NOMO-1 treated with dmso at 0.1 percent for 144 hours (cell line): ENCODE measurements at regions not wholly inside any gene's neighbourhood (a gene's known extent, or its start where the extent isn't known, plus 50 kb on each side); places are given as distances from the start of the nearest gene placed in this dataset.

Source experiments
- DNase-seq: peaks from one replicate; lab custom pipeline; 2025; ENCODE audit not compliant: unreplicated experiment; lab: John Stamatoyannopoulos, UW

DNA sequence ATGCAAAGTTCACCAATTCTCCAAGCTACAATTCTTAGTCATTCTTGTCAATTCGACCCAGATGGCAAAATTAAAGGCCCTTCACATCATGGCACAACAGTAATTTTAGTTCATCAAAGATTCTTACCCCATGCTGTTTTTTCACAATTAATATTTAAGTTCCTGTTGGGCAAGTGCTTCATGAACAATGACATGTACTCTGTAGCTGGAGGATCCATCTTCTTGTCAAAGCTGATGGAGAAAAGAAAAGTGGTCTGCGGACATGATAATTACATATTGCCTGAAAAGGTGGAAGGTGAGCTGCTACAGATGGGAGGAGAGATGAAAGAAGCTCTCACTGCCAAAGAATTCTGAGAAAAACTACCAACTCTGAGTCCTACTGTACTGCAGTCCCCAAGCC lies 1370.3 kb upstream of the SLC10A2 start:
- no peak for DNase-seq

DNA sequence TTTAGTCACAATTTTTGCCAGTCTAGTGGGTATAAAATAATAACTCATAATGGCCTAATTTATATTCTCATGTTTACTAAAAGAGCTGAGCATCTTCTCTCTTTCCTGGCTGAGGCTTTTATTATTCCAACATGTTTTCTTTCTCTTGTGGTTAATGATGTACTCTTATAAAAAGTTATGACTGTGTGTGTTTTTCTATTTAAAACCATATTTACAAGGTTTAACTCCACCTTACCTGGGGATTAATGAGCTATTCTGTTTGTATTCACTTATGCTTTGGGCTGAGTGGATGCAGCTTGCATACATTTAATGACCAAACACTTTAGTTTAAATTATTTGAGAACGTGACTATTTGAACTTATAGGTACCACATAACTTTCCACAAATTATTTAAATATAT lies 1365.7 kb upstream of the SLC10A2 start:
- DNase-seq = no peak

DNA sequence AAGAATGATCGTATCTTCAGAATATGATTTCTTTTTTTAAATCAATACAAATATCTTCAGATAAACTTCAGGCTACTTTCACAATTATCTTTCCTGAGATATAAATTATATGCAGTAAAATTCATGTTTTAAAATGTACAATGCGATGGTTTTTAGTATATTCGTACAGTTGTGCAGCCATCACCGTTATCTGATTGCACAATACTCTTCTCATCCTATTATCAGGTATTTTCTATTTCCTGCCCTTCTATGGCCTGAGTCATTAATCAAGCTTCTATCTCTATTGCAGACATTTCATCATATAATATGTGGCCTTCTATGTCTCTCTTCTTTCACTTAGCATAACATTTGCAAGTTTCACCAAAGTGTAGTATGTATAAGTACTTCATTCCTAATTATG lies 1360.2 kb upstream of the SLC10A2 start:
- DNase-seq = no peak

DNA sequence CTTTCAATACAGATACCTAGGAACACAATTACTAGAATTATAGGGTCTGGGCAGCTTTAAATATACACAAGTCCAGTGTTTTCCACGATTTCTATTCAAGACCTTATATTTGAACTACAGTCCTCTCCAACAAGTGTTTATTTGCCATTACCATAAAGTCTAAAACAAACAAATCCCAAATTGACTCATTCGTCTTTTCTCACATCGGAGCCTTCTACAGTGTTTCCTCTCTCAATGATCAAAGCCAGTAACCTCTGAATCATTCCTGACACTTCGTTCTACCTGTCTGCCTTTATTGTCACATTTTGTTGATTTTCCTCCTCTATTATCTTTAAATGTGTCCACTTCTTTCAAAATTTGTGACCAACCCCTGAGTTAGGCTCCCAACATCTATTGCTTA lies 1356.5 kb upstream of the SLC10A2 start:
- no peak for DNase-seq

DNA sequence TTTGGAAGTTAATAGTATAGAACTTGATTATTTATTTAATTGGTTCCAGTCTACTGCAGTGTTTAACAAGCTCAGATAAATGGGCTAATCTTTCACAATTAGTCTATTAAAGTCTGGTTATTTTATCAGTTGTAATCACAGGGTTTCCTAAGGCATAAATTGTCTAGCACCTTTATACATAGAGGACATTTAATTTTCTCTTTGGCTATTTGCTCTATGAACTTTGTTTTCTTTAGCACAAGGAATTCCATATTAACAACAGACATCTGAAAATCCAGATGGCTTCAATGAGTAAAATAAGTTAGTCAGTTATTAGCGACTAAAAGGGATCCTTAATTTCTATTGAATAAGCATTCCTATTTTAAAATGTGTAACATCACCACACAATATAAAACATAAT lies 1350.8 kb upstream of the SLC10A2 start:
- DNase-seq = no peak

DNA sequence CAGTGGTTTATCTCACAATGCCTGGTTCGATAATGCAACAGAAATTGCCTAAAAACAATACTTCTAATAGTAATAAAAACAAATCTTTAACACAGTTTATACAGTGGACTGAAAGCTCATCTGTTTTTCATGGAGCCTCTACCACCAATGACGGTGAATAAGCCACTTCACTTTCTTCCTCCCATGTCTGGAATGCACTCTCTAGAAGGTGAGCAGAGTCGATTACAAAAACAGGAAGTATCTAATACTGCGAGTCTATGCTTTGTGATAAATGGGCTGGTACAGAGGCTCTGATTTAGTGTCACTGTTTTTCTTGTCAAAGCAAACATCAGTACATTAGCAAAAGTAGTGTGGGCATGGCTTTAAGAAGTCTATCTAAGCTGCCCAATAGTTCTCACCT lies 1348.6 kb upstream of the SLC10A2 start:
- no peak for DNase-seq

DNA sequence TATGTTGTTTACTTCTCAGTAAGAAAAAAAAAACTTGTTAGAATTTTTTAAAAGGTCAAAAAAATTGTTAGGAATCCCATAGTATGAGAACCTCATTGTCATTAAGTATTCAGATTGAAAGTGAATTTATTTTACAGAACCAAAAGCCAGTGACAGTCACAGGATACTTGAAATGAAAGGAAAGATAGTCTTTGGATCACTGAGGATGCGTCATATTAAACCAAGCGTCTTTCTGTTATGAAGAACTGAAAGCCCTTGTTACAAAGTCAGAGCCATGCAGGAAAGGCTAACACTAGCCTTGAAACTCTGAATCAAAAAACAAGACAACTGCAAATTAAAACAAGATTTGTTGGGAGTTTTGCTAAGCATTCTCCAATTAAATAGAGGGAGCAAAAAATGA lies 1348.0 kb upstream of the SLC10A2 start:
- DNase-seq = no peak

DNA sequence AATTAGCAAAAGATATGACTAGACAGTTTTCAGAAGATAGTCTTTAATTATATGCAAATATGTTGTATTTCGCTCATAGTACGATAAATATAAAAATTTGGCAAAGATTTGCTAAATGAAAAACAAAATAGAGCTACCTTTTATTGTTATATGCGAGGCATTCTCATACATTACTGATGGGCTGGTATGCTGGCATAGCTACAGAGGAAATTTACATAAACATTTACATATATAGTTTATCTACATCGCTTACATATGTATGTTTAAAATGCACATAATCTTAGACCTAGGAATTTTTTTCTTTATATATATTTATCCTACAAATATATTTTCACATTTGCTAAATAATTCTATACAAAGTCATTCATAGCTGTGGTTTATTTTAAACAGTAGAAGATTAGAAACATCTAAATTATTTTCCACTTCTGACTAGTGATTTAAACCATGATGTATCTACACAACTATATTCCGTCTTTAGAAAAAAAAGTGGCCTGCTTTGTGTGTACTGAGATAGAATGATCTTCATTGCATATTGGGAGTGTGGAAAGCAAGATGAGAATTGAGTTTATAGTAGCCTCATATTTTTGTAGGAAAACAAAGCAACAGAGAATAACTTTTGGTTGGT lies 1345.0 kb upstream of the SLC10A2 start:
- DNase-seq = no peak

DNA sequence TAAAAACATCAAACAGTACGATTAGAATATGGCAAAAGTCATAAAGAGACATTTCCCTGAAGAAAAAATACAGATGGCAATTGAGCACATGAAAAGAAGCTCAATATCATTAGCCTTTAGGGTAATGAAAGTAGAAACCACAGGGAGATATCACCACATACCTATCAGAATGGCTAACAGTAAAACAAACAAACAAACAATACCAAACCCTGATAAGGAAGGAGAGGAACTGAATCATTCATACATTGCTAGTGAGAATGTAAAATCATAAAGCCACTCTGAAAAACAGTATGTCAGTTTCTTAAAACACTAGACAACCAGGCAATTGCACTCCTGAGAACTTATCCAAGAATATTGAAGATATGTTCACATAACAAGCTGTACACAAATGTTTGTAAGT lies 1342.5 kb upstream of the SLC10A2 start:
- DNase-seq = no peak

DNA sequence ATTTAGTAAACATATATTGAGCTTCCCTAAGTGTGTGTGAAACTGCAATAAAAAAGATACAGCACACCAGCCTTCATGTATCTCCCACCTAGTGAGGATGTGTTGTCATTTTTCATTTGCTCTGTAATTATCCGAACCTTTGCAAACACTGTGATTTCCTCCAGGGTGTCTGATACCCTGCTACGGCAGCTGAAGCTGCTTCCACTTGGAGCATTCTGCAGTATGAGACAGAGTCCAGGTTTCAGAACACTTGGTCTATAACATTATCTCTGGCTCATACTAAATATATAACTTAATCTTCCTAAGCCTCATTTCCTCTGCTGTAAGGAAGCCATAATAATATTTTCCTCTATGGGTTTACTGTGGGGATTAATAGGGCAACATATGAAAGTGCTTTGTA lies 1338.1 kb upstream of the SLC10A2 start:
- no peak for DNase-seq

DNA sequence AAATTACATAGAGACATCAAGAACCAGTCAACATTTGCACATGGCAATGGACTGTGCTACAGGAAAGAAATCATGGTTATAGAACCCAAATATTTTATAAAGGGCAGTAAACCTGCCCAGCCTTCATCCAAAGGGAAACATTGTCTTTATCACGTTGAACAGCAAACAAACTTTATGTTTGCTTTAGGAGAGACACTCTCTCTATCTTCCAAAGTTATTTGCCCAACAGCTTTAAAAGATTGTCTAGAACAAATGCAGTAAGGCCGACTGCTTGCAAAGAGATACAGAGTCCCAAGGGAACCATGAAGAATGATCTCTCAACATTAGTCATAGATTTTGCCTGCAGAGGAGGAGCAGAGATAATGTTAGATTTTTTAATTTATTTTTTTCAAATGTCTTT lies 1323.5 kb upstream of the SLC10A2 start:
- DNase-seq = no peak

DNA sequence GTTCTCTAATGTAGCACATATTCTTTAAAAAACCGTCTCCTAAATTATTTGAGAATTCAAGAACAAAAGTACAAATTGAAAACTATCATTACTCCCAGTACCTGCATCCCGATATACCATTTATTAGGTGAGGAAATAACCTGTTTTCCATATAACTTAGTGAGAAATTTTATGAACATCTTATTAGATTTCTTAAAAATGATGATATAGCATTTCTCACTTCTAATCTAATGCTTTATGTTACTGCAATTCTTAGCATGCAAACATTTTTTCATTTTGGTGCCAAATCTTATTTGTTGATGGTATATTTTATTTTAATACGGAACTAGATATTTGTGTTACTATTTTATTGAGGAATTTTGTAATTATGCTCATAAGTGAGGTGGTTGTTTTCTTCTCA lies 1321.3 kb upstream of the SLC10A2 start:
- DNase-seq = no peak

DNA sequence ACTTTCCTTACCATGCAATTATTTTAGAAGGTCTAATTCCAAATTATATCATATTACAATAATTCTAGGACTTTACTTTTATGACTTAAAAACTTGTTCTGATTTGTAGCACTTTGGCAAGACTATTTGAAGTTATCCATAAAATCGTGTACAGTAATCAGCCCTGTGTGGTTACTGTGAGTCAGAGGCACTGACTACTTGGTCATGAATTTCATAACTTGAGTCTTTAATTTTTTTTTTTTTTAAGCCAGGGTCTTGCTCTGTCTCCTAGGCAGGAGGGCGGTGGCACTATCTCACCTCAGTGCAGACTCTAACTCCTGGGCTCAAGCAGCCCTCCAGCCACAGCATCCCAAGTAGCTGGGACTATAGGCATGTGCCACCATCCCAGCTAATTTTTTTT lies 1319.2 kb upstream of the SLC10A2 start:
- DNase-seq = no peak

DNA sequence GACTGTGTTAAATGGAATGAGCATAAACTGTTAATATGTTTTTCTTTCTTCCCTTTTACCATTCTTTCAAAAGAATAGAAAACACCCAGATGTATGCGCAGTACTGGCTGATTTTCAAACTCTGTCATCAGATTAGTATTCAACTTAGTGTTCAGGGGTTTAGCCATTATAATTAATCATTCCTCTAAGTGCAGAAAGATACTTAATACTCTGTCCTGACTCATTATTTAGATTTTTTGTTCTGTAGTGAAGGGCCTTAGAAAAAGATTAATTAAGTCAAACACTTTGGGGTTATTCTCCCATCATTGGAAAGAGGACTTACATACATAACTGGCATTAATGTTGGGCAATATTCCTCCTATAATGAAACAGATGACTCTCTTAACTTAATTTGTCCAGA lies 1316.7 kb upstream of the SLC10A2 start:
- DNase-seq = no peak

DNA sequence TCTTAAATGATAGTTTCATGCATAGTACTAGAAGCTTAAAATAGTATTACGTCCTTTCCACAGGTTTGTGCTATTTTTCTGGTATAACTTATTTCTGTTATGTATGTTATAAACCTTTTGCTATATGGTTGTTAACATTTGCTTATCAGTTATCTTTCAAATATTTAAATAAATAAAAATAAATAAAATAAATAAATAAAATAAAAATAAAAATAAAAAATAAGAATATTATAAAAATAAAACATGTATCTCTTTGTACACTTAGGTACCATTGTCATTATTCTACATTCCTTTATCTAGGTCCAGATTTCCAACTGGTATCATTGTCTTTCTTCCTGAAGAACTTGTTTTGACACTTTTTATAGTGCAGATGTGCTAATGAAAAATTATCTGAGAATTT lies 1310.4 kb upstream of the SLC10A2 start:
- no peak for DNase-seq

DNA sequence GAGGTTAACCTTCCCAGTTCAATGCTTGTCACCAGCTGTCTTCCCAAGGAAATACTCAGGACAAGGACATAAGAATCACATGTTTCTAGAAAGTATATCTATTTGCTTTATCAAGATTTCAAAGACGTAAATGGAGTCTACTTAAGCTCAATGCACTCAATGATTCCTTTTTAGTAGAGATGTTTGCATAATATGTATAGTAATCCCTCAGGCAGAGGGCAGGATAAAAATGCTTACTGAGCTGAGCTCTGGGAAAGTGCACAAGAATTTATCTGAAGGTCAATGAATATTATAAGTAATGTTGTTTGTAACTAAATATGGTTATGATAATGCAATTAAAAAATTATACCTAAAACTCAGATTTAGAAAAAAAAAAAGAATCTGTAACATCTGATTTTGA lies 1309.4 kb upstream of the SLC10A2 start:
- DNase-seq = no peak

DNA sequence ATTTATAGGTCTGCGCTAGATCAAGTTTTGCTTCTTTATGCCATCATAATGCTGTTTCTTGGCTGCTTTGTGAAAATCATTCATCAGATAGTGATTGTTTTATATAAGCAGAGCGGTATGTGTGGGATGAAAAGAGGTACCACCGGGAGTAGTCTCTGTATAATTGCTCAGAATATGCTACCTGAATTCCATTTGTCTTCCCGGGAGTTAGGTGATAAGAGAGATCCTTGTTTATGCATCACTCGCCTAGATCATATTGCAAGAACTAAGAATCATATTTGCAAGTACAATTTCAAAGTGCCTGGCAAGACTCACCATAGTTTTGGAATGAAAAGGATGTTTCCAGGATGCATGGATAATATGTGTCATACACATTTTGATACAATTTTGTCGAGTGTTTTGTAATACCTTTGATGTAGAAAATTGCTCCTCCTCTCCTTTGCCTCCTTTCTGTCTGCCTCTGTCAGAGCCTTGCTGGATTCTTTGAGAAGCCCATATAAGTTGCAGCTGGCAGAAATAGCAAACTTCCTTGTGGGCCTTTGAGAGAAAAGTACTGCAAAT lies 1306.0 kb upstream of the SLC10A2 start:
- no peak for DNase-seq

DNA sequence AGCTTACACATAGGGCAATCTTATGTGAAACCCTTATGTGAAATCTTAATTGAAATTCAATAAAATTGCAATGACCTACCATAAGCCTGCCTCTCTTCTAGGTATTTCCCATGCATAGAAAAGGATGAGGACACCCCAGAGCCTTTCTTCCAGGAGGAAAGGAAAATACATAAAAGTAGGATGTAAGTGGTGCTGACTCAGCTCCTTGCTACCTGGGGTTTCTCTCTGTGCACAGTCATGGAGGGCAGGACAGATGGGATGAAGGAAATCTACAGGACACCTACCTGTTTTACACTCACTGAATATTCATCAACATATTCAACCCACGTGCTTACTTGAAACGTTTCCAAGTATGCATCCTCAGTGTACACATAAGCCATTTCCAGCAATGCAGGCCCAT lies 1299.2 kb upstream of the SLC10A2 start:
- DNase-seq = no peak

DNA sequence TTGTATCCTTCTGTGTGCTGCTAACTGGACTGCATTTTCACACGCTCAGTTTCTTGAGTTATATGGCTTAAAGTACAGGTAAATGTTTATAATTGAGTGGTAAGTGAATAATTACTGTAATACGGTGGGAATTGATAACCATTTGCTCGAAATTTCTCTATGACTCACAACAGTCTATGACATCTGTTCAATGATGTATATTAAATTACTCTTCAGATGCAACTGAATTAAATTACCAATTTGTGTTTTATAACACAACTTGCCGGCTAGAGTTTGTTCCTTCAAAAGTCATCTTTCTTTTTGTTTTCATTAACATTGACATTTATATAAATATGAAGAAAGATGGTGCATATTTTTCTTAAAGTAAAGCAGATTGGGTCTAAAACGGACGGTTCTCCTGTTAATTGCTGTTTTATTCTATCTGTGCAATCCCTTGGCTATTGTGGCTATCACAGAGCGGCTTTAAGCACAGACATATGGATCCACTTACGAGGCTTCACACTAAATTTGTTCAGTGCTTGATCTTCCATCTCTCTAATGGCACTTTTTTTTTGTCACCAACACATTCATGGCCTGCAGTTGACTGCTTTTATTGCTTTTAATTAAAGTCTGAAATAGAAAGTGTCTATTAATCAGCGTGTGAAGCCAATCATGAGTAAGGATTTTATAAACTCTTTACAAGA lies 1291.6 kb upstream of the SLC10A2 start:
- no peak for DNase-seq

DNA sequence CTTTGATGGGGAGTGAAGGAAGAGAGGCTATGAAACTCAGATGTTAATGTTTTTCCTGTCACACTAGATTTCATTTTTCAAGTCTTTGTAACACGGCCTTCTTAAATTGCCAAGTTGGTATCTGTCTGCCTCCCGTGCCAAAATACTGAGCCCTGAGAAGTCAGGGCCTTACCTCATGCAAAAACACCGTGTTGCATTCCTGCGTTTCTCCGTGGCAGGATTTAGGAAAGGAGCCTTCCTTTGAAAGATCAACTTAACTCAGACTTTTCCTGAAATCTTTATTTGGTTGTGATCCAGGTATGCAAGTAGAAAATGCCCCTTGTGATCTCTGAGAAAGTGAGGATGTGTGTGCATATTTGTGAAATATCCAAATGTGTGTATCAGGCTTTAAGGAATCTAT lies 1291.0 kb upstream of the SLC10A2 start:
- no peak for DNase-seq

DNA sequence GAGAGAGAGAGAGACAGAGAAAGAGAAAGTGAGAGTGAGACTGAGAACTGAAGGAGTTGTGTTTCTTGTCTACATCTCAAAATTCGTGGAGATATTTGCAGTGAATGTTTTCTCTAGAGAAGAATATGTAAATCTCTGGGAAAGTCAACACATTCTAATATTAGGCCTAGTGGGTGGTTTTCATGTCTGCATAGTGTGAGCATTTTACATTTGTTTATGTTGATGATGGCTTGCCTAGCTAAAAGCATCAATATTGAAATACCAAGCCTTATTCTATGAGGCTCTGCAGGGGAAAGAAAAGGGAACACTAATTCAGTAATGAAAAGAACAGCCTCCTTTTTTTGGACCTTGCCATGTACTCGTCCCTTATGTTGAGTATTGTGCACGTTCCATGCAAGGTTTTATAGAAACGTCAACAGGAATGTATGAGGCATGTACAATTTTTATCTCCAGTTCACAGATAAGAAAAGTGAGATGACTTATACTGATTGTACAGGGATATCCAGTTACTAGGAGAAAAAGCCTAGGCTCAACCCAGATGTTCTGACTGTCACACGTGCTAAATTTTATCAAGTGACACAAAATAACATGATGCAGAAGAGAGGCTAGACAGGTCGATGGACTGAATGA lies 1288.9 kb upstream of the SLC10A2 start:
- DNase-seq = no peak

DNA sequence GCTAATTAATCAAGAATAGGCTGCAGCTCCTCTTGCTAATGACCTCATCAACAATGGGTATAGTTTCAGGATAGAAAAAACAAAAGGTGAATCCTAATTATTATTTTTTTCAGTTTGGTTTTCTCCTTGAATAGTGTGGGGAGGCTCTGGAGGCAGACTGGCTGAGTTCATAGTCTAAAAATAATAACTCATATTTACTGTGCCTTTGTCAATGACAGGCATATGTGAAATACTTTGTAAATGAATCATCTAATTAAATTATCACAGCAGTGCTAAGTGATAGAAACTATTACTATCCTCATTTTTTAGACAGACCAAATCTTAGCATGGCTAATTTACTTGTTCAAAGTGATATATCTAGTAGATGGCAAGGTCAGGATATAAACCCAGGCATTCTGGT lies 1261.0 kb upstream of the SLC10A2 start:
- no peak for DNase-seq
